Medulla oblongata (tissue), 1 donor: ENCODE measurements at regions not wholly inside any gene's neighbourhood (a gene's known extent, or its start where the extent isn't known, plus 50 kb on each side); places are given as distances from the start of the nearest gene placed in this dataset.

Experiments
- DNase-seq: peaks from one replicate; pipeline ENCODE4 v3.0.0-alpha.2; 2015; ENCODE audit errors: extremely low spot score

GRCh38 chr3:154766765-154767503 is 313.2 kb upstream of the MME start:
- DNase-seq: no peak

GRCh38 chr3:154764856-154765640 is 315.1 kb upstream of the MME start:
- no peak for DNase-seq

GRCh38 chr3:154762486-154762885 is 317.6 kb upstream of the MME start:
- no peak for DNase-seq

- DNase-seq: no peak
Measured at GRCh38 chr3:154759966-154760365, 320.2 kb upstream of the MME start.

- peak; percentile 14 for DNase-seq
Measured at GRCh38 chr3:154758109-154758868, 321.8 kb upstream of the MME start.

DNA sequence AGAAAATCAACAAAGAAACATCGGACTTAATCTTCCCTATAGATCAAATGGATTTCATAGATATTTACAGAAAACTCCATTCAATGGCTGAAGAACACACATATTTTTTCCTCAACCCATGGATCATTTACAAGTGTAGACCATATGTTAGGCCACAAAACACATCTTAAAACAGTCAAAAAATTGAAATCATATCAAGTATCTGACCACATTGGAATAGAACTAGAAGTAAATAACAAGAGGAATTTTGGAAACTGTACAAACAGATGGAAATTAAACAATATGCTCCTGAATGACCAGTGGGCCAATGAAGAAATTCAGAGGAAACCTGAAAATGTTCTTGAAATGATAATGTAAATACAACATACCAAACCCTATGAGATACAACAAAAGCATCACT is 323.1 kb upstream of the GPR149 start:
- no peak for DNase-seq

DNA sequence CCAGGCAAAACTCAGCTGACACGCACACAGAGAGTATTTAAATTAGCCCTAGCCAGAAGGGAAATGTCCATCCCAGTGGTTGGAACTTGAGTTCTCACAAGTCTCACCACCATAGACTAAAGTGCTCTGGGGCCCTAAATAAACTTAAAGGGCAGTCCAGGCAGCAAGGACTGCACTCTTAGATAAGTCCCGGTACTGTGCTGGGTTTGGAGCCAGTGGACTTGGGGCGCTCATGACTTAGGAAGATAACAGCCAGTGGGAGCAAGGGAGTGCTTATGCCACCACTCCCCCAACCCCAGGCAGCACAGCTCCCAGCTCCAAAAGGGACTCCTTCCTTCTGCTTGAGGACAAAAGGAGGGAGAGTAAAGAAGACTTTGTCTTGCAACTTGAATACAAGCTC is 319.5 kb upstream of the GPR149 start:
- DNase-seq: no peak

- no peak for DNase-seq
Measured at GRCh38 chr3:154745929-154746328, 315.9 kb upstream of the GPR149 start.

- no peak for DNase-seq
Measured at GRCh38 chr3:154745122-154745521, 315.1 kb upstream of the GPR149 start.

- no peak for DNase-seq
Measured at GRCh38 chr3:154743418-154743817, 313.4 kb upstream of the GPR149 start.

- DNase-seq: no peak
Measured at GRCh38 chr3:154734468-154734867, 304.5 kb upstream of the GPR149 start.

- DNase-seq: no peak
Measured at GRCh38 chr3:154730186-154730585, 300.2 kb upstream of the GPR149 start.

DNA sequence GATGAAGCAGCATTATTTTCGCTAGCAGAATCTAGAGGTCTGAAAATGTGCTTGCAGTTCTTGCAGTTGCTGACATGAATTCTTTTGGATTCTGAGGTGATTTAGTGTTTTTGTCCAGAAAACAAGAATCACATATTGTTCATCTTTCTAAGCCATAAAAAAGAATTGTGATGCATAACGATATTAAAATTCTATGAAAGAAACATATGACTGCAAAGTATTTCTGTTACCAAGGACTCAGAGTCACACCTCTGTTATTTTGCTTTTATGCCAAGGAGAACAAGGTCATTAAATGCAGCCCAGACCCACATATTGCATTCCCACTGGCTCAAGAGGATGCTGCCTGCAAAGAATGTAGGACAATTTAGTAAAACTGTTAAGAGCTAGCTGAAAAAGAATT is 299.8 kb upstream of the GPR149 start:
- DNase-seq: no peak

DNA sequence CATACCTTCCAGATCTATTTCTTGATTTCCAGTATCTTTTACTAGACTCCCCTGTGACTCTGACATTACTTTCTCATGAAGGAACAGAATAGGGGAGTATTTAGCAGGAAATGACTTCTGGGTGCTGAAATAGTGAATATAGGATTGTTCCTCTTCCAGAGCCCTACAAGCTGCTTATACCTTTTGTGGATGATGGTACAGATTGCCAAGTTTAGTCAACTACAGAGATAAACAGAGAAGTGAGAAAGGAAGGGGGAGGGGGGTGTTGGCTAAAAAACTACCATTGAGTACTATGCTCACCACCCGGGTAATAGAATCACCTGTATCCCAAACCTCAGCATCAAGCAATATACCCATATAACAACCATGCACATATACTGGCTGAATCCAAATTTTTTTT is 298.3 kb upstream of the GPR149 start:
- DNase-seq: no peak

DNA sequence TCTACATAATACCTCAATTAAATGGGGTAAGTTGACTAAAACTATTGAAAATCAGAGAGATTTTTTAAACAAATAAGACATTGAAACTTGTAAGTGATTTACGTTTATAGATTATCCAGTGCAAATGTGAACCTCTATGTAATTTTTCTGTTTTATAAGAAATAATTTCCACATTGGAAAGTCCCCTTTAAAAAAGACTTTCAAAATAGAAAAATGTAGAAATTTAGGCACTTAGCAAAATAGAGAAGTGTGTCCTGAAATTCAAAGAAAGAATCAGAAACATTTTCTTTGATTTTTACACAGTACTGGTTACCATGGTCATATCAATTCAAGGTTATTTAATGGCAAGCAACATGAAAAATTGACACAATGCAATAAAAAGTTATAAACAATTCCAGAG is 290.9 kb upstream of the GPR149 start:
- no peak for DNase-seq

- no peak for DNase-seq
Measured at GRCh38 chr3:154718053-154718452, 288.1 kb upstream of the GPR149 start.

DNA sequence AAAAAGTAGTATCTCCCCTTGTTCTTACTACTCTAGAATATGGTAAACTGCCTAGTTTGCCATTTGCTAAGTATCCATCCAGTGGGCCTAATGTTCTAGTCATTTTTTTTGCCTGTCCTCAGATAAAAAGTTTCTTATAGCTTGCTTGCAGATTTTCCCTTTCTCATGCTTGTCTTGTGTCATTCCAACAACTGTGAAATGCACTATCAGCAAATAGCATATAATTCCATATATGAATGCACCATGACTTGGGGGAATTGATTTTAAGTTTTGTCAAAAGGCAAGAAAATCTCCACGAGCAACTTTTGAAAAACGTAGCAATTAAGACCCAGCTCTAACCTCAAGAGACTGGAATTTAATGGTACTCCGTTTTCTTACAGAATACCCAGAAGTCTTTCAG is 286.2 kb upstream of the GPR149 start:
- DNase-seq: no peak

GRCh38 chr3:154708554-154708953 is 278.6 kb upstream of the GPR149 start:
- no peak for DNase-seq

GRCh38 chr3:154701055-154701454 is 271.1 kb upstream of the GPR149 start:
- DNase-seq: no peak

GRCh38 chr3:154690413-154690812 is 260.4 kb upstream of the GPR149 start:
- no peak for DNase-seq

GRCh38 chr3:154684440-154684839 is 254.4 kb upstream of the GPR149 start:
- DNase-seq: no peak

DNA sequence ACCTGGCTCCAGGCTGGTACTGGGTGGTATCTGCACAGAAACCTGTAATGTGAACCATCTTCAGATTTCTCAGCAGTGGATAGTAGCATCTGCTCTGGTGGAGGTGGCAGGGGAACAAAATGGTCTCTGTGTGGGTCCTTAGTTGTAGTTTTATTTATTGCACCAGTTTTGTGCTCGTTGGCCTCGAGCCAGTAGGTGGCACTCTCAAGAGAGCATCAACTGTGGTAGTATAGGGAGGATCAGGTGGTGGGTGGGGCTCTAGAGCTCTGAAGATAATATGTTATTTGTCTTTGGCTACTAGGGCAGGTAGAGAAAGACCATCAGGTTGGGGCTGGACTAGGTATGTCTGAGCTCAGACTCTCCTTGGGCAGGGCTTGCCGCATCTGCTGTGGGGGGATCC is 254.0 kb upstream of the GPR149 start:
- no peak for DNase-seq
